ENCODE measurements at regions not wholly inside any gene's neighbourhood (a gene's known extent, or its start where the extent isn't known, plus 50 kb on each side); places are given as distances from the start of the nearest gene placed in this dataset.
"Not testable (repeated sequence)": the region's sequence is repeated elsewhere in the genome, so short reads cannot be mapped to it uniquely, and the experiment has no call there.

GRCh38 chr7:24049296-24049695 lies 234.7 kb upstream of the NPY start:
- no peak for DNase-seq (ENCODE audit: extremely low read depth, low read depth)

- no peak for DNase-seq (ENCODE audit: extremely low read depth, low read depth)
Observed at GRCh38 chr7:24050991-24051560, 232.9 kb upstream of the NPY start.

- no peak for DNase-seq (ENCODE audit: extremely low read depth, low read depth)
Observed at GRCh38 chr7:24051651-24052050, 232.3 kb upstream of the NPY start.

GRCh38 chr7:24052572-24053260 lies 231.3 kb upstream of the NPY start:
- DNase-seq (ENCODE audit: extremely low read depth, low read depth), result no peak

- DNase-seq (ENCODE audit: extremely low read depth, low read depth), result no peak
Observed at GRCh38 chr7:24054236-24054635, 229.8 kb upstream of the NPY start.

GRCh38 chr7:24057243-24057642 lies 226.7 kb upstream of the NPY start:
- no peak for DNase-seq (ENCODE audit: extremely low read depth, low read depth)

GRCh38 chr7:24058953-24059352 lies 225.0 kb upstream of the NPY start:
- DNase-seq (ENCODE audit: extremely low read depth, low read depth), result no peak

GRCh38 chr7:24059775-24060174 lies 224.2 kb upstream of the NPY start:
- no peak for DNase-seq (ENCODE audit: extremely low read depth, low read depth)

- no peak for DNase-seq (ENCODE audit: extremely low read depth, low read depth)
Observed at GRCh38 chr7:24063721-24064120, 220.3 kb upstream of the NPY start.

- DNase-seq (ENCODE audit: extremely low read depth, low read depth), result no peak
Observed at GRCh38 chr7:24069751-24070150, 214.2 kb upstream of the NPY start.

- DNase-seq (ENCODE audit: extremely low read depth, low read depth), result no peak
Observed at GRCh38 chr7:24073651-24074420, 210.2 kb upstream of the NPY start.

- no peak for DNase-seq (ENCODE audit: extremely low read depth, low read depth)
Observed at GRCh38 chr7:24075426-24075810, 208.6 kb upstream of the NPY start.

- DNase-seq (ENCODE audit: extremely low read depth, low read depth), result no peak
Observed at GRCh38 chr7:24082826-24083225, 201.2 kb upstream of the NPY start.

- no peak for DNase-seq (ENCODE audit: extremely low read depth, low read depth)
Observed at GRCh38 chr7:24102988-24103387, 181.0 kb upstream of the NPY start.

- DNase-seq (ENCODE audit: extremely low read depth, low read depth), result no peak
Observed at GRCh38 chr7:24108906-24109376, 175.0 kb upstream of the NPY start.

- no peak for DNase-seq (ENCODE audit: extremely low read depth, low read depth)
Observed at GRCh38 chr7:24110056-24110455, 173.9 kb upstream of the NPY start.

- DNase-seq (ENCODE audit: extremely low read depth, low read depth), result no peak
Observed at GRCh38 chr7:24113506-24113905, 170.5 kb upstream of the NPY start.

GRCh38 chr7:24115661-24116060 lies 168.3 kb upstream of the NPY start:
- no peak for DNase-seq (ENCODE audit: extremely low read depth, low read depth)

- not testable (repeated sequence) for DNase-seq (ENCODE audit: extremely low read depth, low read depth)
Observed at GRCh38 chr7:24117903-24118499, 166.0 kb upstream of the NPY start.

GRCh38 chr7:24119852-24120251 lies 164.1 kb upstream of the NPY start:
- no peak for DNase-seq (ENCODE audit: extremely low read depth, low read depth)

- DNase-seq (ENCODE audit: extremely low read depth, low read depth), result no peak
Observed at GRCh38 chr7:24123076-24123475, 160.9 kb upstream of the NPY start.

GRCh38 chr7:24125765-24126164 lies 158.2 kb upstream of the NPY start:
- no peak for DNase-seq (ENCODE audit: extremely low read depth, low read depth)

Data from NCI-H460 (cell line).